ENCODE measurements at regions not wholly inside any gene's neighbourhood (a gene's known extent, or its start where the extent isn't known, plus 50 kb on each side); places are given as distances from the start of the nearest gene placed in this dataset.

GRCh38 chr9:27701587-27701986 is 128.3 kb upstream of the C9orf72 start:
- no peak overlapping the region for H3K4me3 ChIP-seq (ENCODE audit: low read length)
- H3K9ac ChIP-seq (ENCODE audit: low read length) = no peak overlapping the region
- H3F3A ChIP-seq (ENCODE audit: insufficient read depth, low read length) = no peaks in the 10 kb centered on the region
- H3K79me2 ChIP-seq (ENCODE audit: low read length) = no peaks in the 10 kb centered on the region
- no peak overlapping the region for H3K27ac ChIP-seq (ENCODE audit: low read length)
- no peaks in the 10 kb centered on the region for H3K4me1 ChIP-seq (ENCODE audit: low read length)
- H3K9me2 ChIP-seq (replicated peaks; ENCODE audit: insufficient read depth, low read length) = no peaks in the 10 kb centered on the region
- no peaks in the 10 kb centered on the region for H3K27me3 ChIP-seq (replicated peaks; ENCODE audit: insufficient read depth, low read length)
- no peak for DNase-seq
- H2AFZ ChIP-seq (ENCODE audit: low read length) = no peak overlapping the region
- H3K36me3 ChIP-seq (replicated peaks; ENCODE audit: insufficient read depth, low read length) = no peaks in the 10 kb centered on the region
- no peak overlapping the region for H3K4me2 ChIP-seq (ENCODE audit: low read depth, low read length)
- H3K9me3 ChIP-seq (replicated peaks; ENCODE audit: insufficient read depth, low read length) = no peaks in the 10 kb centered on the region
- H4K20me1 ChIP-seq (ENCODE audit: insufficient read depth, low read length) = no peaks in the 10 kb centered on the region
- no peak for TF ChIP-seq CTCF (IDR thresholded peaks at IDR 0.05; ENCODE audit: low read length)
- no peak for TF ChIP-seq EZH2 (optimal IDR thresholded peaks at IDR 0.05; ENCODE audit: low read depth, low read length)
- no peak for TF ChIP-seq EZH2phosphoT487 (IDR thresholded peaks at IDR 0.05; ENCODE audit: low read length)

GRCh38 chr9:27703216-27703980 is 130.1 kb upstream of the C9orf72 start:
- no peaks in the 10 kb centered on the region for H3K27me3 ChIP-seq (replicated peaks; ENCODE audit: insufficient read depth, low read length)
- H3K9me3 ChIP-seq (replicated peaks; ENCODE audit: insufficient read depth, low read length) = no peaks in the 10 kb centered on the region
- H3F3A ChIP-seq (ENCODE audit: insufficient read depth, low read length) = no peaks in the 10 kb centered on the region
- H3K9me2 ChIP-seq (replicated peaks; ENCODE audit: insufficient read depth, low read length) = no peaks in the 10 kb centered on the region
- H3K4me1 ChIP-seq (ENCODE audit: low read length) = no peaks in the 10 kb centered on the region
- H4K20me1 ChIP-seq (ENCODE audit: insufficient read depth, low read length) = no peaks in the 10 kb centered on the region
- no peak overlapping the region for H3K4me2 ChIP-seq (ENCODE audit: low read depth, low read length)
- no peak overlapping the region for H3K9ac ChIP-seq (ENCODE audit: low read length)
- no peak overlapping the region for H2AFZ ChIP-seq (ENCODE audit: low read length)
- no peak for DNase-seq
- H3K27ac ChIP-seq (ENCODE audit: low read length) = no peak overlapping the region
- no peak for TF ChIP-seq EZH2phosphoT487 (IDR thresholded peaks at IDR 0.05; ENCODE audit: low read length)
- TF ChIP-seq CTCF (IDR thresholded peaks at IDR 0.05; ENCODE audit: low read length) = no peak
- no peak for TF ChIP-seq EZH2 (optimal IDR thresholded peaks at IDR 0.05; ENCODE audit: low read depth, low read length)
- H3K36me3 ChIP-seq (replicated peaks; ENCODE audit: insufficient read depth, low read length) = no peaks in the 10 kb centered on the region
- no peaks in the 10 kb centered on the region for H3K79me2 ChIP-seq (ENCODE audit: low read length)
- H3K4me3 ChIP-seq (ENCODE audit: low read length) = no peak overlapping the region

- Histone ChIP-seq H3K79me2 (ENCODE audit: low read length) (no peaks in the 10 kb centered on the region), H3K27me3 (replicated peaks; ENCODE audit: insufficient read depth, low read length) (no peaks in the 10 kb centered on the region), H3F3A (ENCODE audit: insufficient read depth, low read length) (no peaks in the 10 kb centered on the region), H3K9me3 (replicated peaks; ENCODE audit: insufficient read depth, low read length) (no peaks in the 10 kb centered on the region), H3K4me3 (ENCODE audit: low read length) (no peak overlapping the region), H3K4me1 (ENCODE audit: low read length) (no peaks in the 10 kb centered on the region), H4K20me1 (ENCODE audit: insufficient read depth, low read length) (no peaks in the 10 kb centered on the region), H3K9me2 (replicated peaks; ENCODE audit: insufficient read depth, low read length) (no peaks in the 10 kb centered on the region), H3K9ac (ENCODE audit: low read length) (no peak overlapping the region), H3K4me2 (ENCODE audit: low read depth, low read length) (no peak overlapping the region), H3K27ac (ENCODE audit: low read length) (no peak overlapping the region), H3K36me3 (replicated peaks; ENCODE audit: insufficient read depth, low read length) (no peaks in the 10 kb centered on the region), H2AFZ (ENCODE audit: low read length) (no peak overlapping the region)
- DNase-seq = no peak
- TF ChIP-seq EZH2 (optimal IDR thresholded peaks at IDR 0.05; ENCODE audit: low read depth, low read length) = no peak
- no peak for TF ChIP-seq CTCF (IDR thresholded peaks at IDR 0.05; ENCODE audit: low read length)
- no peak for TF ChIP-seq EZH2phosphoT487 (IDR thresholded peaks at IDR 0.05; ENCODE audit: low read length)
Observed at GRCh38 chr9:27711241-27711640, 138.0 kb upstream of the C9orf72 start.
